ENCODE measurements at regions not wholly inside any gene's neighbourhood (a gene's known extent, or its start where the extent isn't known, plus 50 kb on each side); places are given as distances from the start of the nearest gene placed in this dataset.
"Not testable (repeated sequence)": the region's sequence is repeated elsewhere in the genome, so short reads cannot be mapped to it uniquely, and the experiment has no call there.

- no peaks in the 10 kb centered on the region for H3K4me1 Mint-ChIP-seq
- H3K4me3 Mint-ChIP-seq: no peak overlapping the region
- H3K27me3 Mint-ChIP-seq: peaks cover 4% of the 10 kb centered on the region
- H3K36me3 Mint-ChIP-seq: no peaks in the 10 kb centered on the region
- no peak for DNase-seq
- no peaks in the 10 kb centered on the region for H3K9me3 Mint-ChIP-seq
- no peak overlapping the region for H3K27ac Mint-ChIP-seq
- CTCF ChIA-PET: no interaction called here
Observed at GRCh38 chr10:9260690-9261089, 1206.2 kb downstream of the GATA3 start.

GRCh38 chr10:9262770-9263169 is 1208.3 kb downstream of the GATA3 start:
- Mint-ChIP-seq H3K27me3 (peaks cover 4% of the 10 kb centered on the region), H3K4me3 (no peak overlapping the region), H3K36me3 (no peaks in the 10 kb centered on the region), H3K4me1 (no peaks in the 10 kb centered on the region), H3K9me3 (no peaks in the 10 kb centered on the region), H3K27ac (no peak overlapping the region)
- DNase-seq: no peak
- CTCF ChIA-PET: interaction anchor here (1.4 kb wide), 1 partner anchor 16 kb away, joined by 3 read pairs; no protein-coding TSS in a partner anchor

- H3K4me3 Mint-ChIP-seq: no peak overlapping the region
- H3K9me3 Mint-ChIP-seq: no peaks in the 10 kb centered on the region
- no peak overlapping the region for H3K27ac Mint-ChIP-seq
- no peaks in the 10 kb centered on the region for H3K27me3 Mint-ChIP-seq
- DNase-seq: no peak
- H3K36me3 Mint-ChIP-seq: no peaks in the 10 kb centered on the region
- CTCF ChIA-PET: no interaction called here
- H3K4me1 Mint-ChIP-seq: no peaks in the 10 kb centered on the region
Observed at GRCh38 chr10:9268176-9268575, 1213.7 kb downstream of the GATA3 start.

GRCh38 chr10:9273126-9273833 is 1218.8 kb downstream of the GATA3 start:
- H3K27ac Mint-ChIP-seq, CTCF ChIA-PET, H3K27me3 Mint-ChIP-seq, H3K4me3 Mint-ChIP-seq, DNase-seq, H3K36me3 Mint-ChIP-seq, H3K9me3 Mint-ChIP-seq, H3K4me1 Mint-ChIP-seq: not testable (repeated sequence)

- CTCF ChIA-PET: interaction anchor here (1.1 kb wide), 1 partner anchor 14 kb away, joined by 3 read pairs; no protein-coding TSS in a partner anchor
- H3K36me3 Mint-ChIP-seq: no peaks in the 10 kb centered on the region
- H3K27me3 Mint-ChIP-seq: no peaks in the 10 kb centered on the region
- no peaks in the 10 kb centered on the region for H3K9me3 Mint-ChIP-seq
- no peaks in the 10 kb centered on the region for H3K4me1 Mint-ChIP-seq
- DNase-seq: no peak
- no peak overlapping the region for H3K27ac Mint-ChIP-seq
- no peak overlapping the region for H3K4me3 Mint-ChIP-seq
Observed at GRCh38 chr10:9274206-9274755, 1219.8 kb downstream of the GATA3 start.

- Mint-ChIP-seq H3K36me3 (no peaks in the 10 kb centered on the region), H3K4me3 (no peak overlapping the region), H3K27me3 (peaks cover 4% of the 10 kb centered on the region), H3K27ac (no peak overlapping the region), H3K4me1 (peaks cover under 1% of the 10 kb centered on the region), H3K9me3 (no peaks in the 10 kb centered on the region)
- DNase-seq: no peak
- CTCF ChIA-PET: no interaction called here
Observed at GRCh38 chr10:9275861-9276260, 1221.4 kb downstream of the GATA3 start.

GRCh38 chr10:9285690-9286089 is 1231.2 kb downstream of the GATA3 start:
- CTCF ChIA-PET: no interaction called here
- no peak overlapping the region for H3K27ac Mint-ChIP-seq
- H3K4me3 Mint-ChIP-seq: no peak overlapping the region
- peaks cover 3% of the 10 kb centered on the region for H3K4me1 Mint-ChIP-seq
- H3K27me3 Mint-ChIP-seq: no peaks in the 10 kb centered on the region
- DNase-seq: no peak
- no peaks in the 10 kb centered on the region for H3K36me3 Mint-ChIP-seq
- H3K9me3 Mint-ChIP-seq: no peaks in the 10 kb centered on the region

- H3K4me3 Mint-ChIP-seq: no peak overlapping the region
- CTCF ChIA-PET: no interaction called here
- no peak for DNase-seq
- H3K36me3 Mint-ChIP-seq: no peaks in the 10 kb centered on the region
- H3K9me3 Mint-ChIP-seq: no peaks in the 10 kb centered on the region
- no peak overlapping the region for H3K27ac Mint-ChIP-seq
- peaks cover 9% of the 10 kb centered on the region for H3K4me1 Mint-ChIP-seq
- H3K27me3 Mint-ChIP-seq: no peaks in the 10 kb centered on the region
Observed at GRCh38 chr10:9289811-9290210, 1235.3 kb downstream of the GATA3 start.

GRCh38 chr10:9291081-9291480 is 1236.6 kb downstream of the GATA3 start:
- H3K27me3 Mint-ChIP-seq: no peaks in the 10 kb centered on the region
- no peak for DNase-seq
- no peaks in the 10 kb centered on the region for H3K36me3 Mint-ChIP-seq
- no peak overlapping the region for H3K27ac Mint-ChIP-seq
- H3K4me1 Mint-ChIP-seq: peaks cover 17% of the 10 kb centered on the region
- no peaks in the 10 kb centered on the region for H3K9me3 Mint-ChIP-seq
- CTCF ChIA-PET: no interaction called here
- no peak overlapping the region for H3K4me3 Mint-ChIP-seq

- H3K36me3 Mint-ChIP-seq: no peaks in the 10 kb centered on the region
- H3K27ac Mint-ChIP-seq: no peak overlapping the region
- CTCF ChIA-PET: interaction anchor here (1.2 kb wide), 1 partner anchor 1423 kb away, joined by 3 read pairs; no protein-coding TSS in a partner anchor
- no peaks in the 10 kb centered on the region for H3K27me3 Mint-ChIP-seq
- no peaks in the 10 kb centered on the region for H3K9me3 Mint-ChIP-seq
- peaks cover 17% of the 10 kb centered on the region for H3K4me1 Mint-ChIP-seq
- H3K4me3 Mint-ChIP-seq: no peak overlapping the region
- no peak for DNase-seq
Observed at GRCh38 chr10:9294132-9294663, 1239.7 kb downstream of the GATA3 start.

- CTCF ChIA-PET: interaction anchor here (1.2 kb wide), 1 partner anchor 1424 kb away, joined by 3 read pairs; no protein-coding TSS in a partner anchor
- Mint-ChIP-seq H3K27ac (no peak overlapping the region), H3K36me3 (no peaks in the 10 kb centered on the region), H3K9me3 (no peaks in the 10 kb centered on the region), H3K4me1 (peaks cover 17% of the 10 kb centered on the region), H3K4me3 (no peak overlapping the region), H3K27me3 (no peaks in the 10 kb centered on the region)
- no peak for DNase-seq
Observed at GRCh38 chr10:9294865-9295264, 1240.4 kb downstream of the GATA3 start.

- Mint-ChIP-seq H3K27ac (no peak overlapping the region), H3K4me3 (no peak overlapping the region), H3K4me1 (peaks cover 17% of the 10 kb centered on the region), H3K36me3 (no peaks in the 10 kb centered on the region), H3K9me3 (no peaks in the 10 kb centered on the region), H3K27me3 (no peaks in the 10 kb centered on the region)
- CTCF ChIA-PET: interaction anchor here (1.4 kb wide), 1 partner anchor 9 kb away, joined by 3 read pairs; no protein-coding TSS in a partner anchor
- no peak for DNase-seq
Observed at GRCh38 chr10:9296190-9296589, 1241.7 kb downstream of the GATA3 start.

- Mint-ChIP-seq H3K36me3 (no peaks in the 10 kb centered on the region), H3K4me1 (peaks cover 17% of the 10 kb centered on the region)
- CTCF ChIA-PET: no interaction called here
Observed at GRCh38 chr10:9297580-9297979, 1243.1 kb downstream of the GATA3 start.

GRCh38 chr10:9299966-9300365 is 1245.5 kb downstream of the GATA3 start:
- Mint-ChIP-seq H3K27me3 (no peaks in the 10 kb centered on the region), H3K27ac (no peak overlapping the region), H3K36me3 (no peaks in the 10 kb centered on the region), H3K4me3 (no peak overlapping the region), H3K4me1 (peaks cover 6% of the 10 kb centered on the region), H3K9me3 (no peaks in the 10 kb centered on the region)
- no peak for DNase-seq
- CTCF ChIA-PET: no interaction called here

More at GRCh38 chr10:9297580-9297979, 1243.1 kb downstream of the GATA3 start:
- no peak for DNase-seq
- Mint-ChIP-seq H3K27ac (no peak overlapping the region), H3K4me3 (no peak overlapping the region), H3K9me3 (no peaks in the 10 kb centered on the region), H3K27me3 (no peaks in the 10 kb centered on the region)

GRCh38 chr10:9301148-9301547 is 1246.7 kb downstream of the GATA3 start:
- CTCF ChIA-PET: no interaction called here
- Mint-ChIP-seq H3K36me3 (no peaks in the 10 kb centered on the region), H3K4me3 (no peak overlapping the region), H3K9me3 (no peaks in the 10 kb centered on the region), H3K27ac (no peak overlapping the region), H3K4me1 (no peaks in the 10 kb centered on the region), H3K27me3 (no peaks in the 10 kb centered on the region)
- DNase-seq: no peak

Data from activated naive CD4-positive, alpha-beta T cell treated with anti-CD3 and anti-CD28 coated beads, Interleukin-2, amount 10 ng/mL, durations not matched to agents 7 days and 5 days (primary cell).